ENCODE measurements at regions not wholly inside any gene's neighbourhood (a gene's known extent, or its start where the extent isn't known, plus 50 kb on each side); places are given as distances from the start of the nearest gene placed in this dataset.

GRCh38 chr14:28596391-28596790 is 170.2 kb upstream of the FOXG1 start:
- no peak overlapping the region for H3K4me3 ChIP-seq (ENCODE audit: control extremely low read depth in 1 of 5, extremely low read depth in 1 of 5, insufficient read depth in 1 of 5, low read depth in 2 of 5, low read length in 4 of 5)
- H3K36me3 ChIP-seq (replicated peaks in 1 of 2; ENCODE audit: control extremely low read depth in 1 of 2, control insufficient read depth in 1 of 2, extremely low read depth in 1 of 2, insufficient read depth in 2 of 2, low read length in 1 of 2): no peaks in the 10 kb centered on the region
- no peaks in the 10 kb centered on the region for H3K27me3 ChIP-seq (replicated peaks in 1 of 4; ENCODE audit: control extremely low read depth in 1 of 4, control insufficient read depth in 3 of 4, insufficient read depth in 4 of 4, low read length in 3 of 4)
- no peaks in the 10 kb centered on the region for H4K20me1 ChIP-seq (ENCODE audit: control insufficient read depth, insufficient read depth, low read length, poor library complexity, severe bottlenecking)
- Mint-ChIP-seq H3K4me1 (no peaks in the 10 kb centered on the region), H3K27me3 (no peaks in the 10 kb centered on the region), H3K9me3 (ENCODE audit: insufficient read depth) (peaks cover 4% of the 10 kb centered on the region), H3K27ac (no peak overlapping the region), H3K4me3 (no peak overlapping the region)
- no peak for ATAC-seq (ENCODE audit: low read depth)
- no peak overlapping the region for H2AFZ ChIP-seq (ENCODE audit: insufficient read depth, low read depth, low read length, poor library complexity, severe bottlenecking)
- no peak overlapping the region for H3K27ac ChIP-seq (ENCODE audit: low read length in 2 of 2)
- DNase-seq: no peak
- H3K79me2 ChIP-seq (ENCODE audit: control insufficient read depth, insufficient read depth, low read length): no peaks in the 10 kb centered on the region
- ChIA-PET POLR2A (no interaction called here), CTCF (no interaction called here)
- intact Hi-C loops (cut with micrococcal nuclease): no loop called here
- H3K4me2 ChIP-seq (replicated peaks; ENCODE audit: low read depth, low read length, poor library complexity, severe bottlenecking): no peak overlapping the region
- H3K4me1 ChIP-seq (ENCODE audit: control insufficient read depth in 2 of 2, insufficient read depth in 2 of 2, low read length in 2 of 2): no peaks in the 10 kb centered on the region
- H3K9me3 ChIP-seq (ENCODE audit: control extremely low read depth in 1 of 3, control insufficient read depth in 2 of 3, insufficient read depth in 1 of 3, low read length in 2 of 3): no peaks in the 10 kb centered on the region
- no peak overlapping the region for H3K9ac ChIP-seq (ENCODE audit: low read length)
- TF ChIP-seq EZH2 (IDR thresholded peaks at IDR 0.05; ENCODE audit: borderline replicate concordance, insufficient read depth, low read depth, low read length, poor library complexity, severe bottlenecking) (no peak), CTCF (IDR thresholded peaks at IDR 0.05) (no peak)

GRCh38 chr14:28599191-28599590 is 167.4 kb upstream of the FOXG1 start:
- Histone ChIP-seq H3K9me3 (ENCODE audit: control extremely low read depth in 1 of 3, control insufficient read depth in 2 of 3, insufficient read depth in 1 of 3, low read length in 2 of 3) (no peaks in the 10 kb centered on the region), H3K79me2 (ENCODE audit: control insufficient read depth, insufficient read depth, low read length) (no peaks in the 10 kb centered on the region), H3K27ac (ENCODE audit: low read length in 2 of 2) (no peak overlapping the region), H3K27me3 (replicated peaks in 1 of 4; ENCODE audit: control extremely low read depth in 1 of 4, control insufficient read depth in 3 of 4, insufficient read depth in 4 of 4, low read length in 3 of 4) (no peaks in the 10 kb centered on the region), H3K4me1 (ENCODE audit: control insufficient read depth in 2 of 2, insufficient read depth in 2 of 2, low read length in 2 of 2) (no peaks in the 10 kb centered on the region), H3K9ac (ENCODE audit: low read length) (no peak overlapping the region), H3K36me3 (replicated peaks in 1 of 2; ENCODE audit: control extremely low read depth in 1 of 2, control insufficient read depth in 1 of 2, extremely low read depth in 1 of 2, insufficient read depth in 2 of 2, low read length in 1 of 2) (no peaks in the 10 kb centered on the region), H3K4me3 (ENCODE audit: control extremely low read depth in 1 of 5, extremely low read depth in 1 of 5, insufficient read depth in 1 of 5, low read depth in 2 of 5, low read length in 4 of 5) (no peak overlapping the region), H3K4me2 (replicated peaks; ENCODE audit: low read depth, low read length, poor library complexity, severe bottlenecking) (no peak overlapping the region), H2AFZ (ENCODE audit: insufficient read depth, low read depth, low read length, poor library complexity, severe bottlenecking) (no peak overlapping the region), H4K20me1 (ENCODE audit: control insufficient read depth, insufficient read depth, low read length, poor library complexity, severe bottlenecking) (no peaks in the 10 kb centered on the region)
- Mint-ChIP-seq H3K4me1 (no peaks in the 10 kb centered on the region), H3K9me3 (ENCODE audit: insufficient read depth) (no peaks in the 10 kb centered on the region), H3K4me3 (no peak overlapping the region), H3K27me3 (no peaks in the 10 kb centered on the region), H3K27ac (no peak overlapping the region)
- TF ChIP-seq EZH2 (IDR thresholded peaks at IDR 0.05; ENCODE audit: borderline replicate concordance, insufficient read depth, low read depth, low read length, poor library complexity, severe bottlenecking): no peak
- no peak for TF ChIP-seq CTCF (IDR thresholded peaks at IDR 0.05)
- no peak for DNase-seq
- no peak for ATAC-seq (ENCODE audit: low read depth)
- WGBS (ENCODE audit: insufficient coverage): no CpG with 5 or more reads among the region's 2 CpGs
- ChIA-PET POLR2A (no interaction called here), CTCF (no interaction called here)
- intact Hi-C loops (cut with micrococcal nuclease): no loop called here
